IMR-90 (cell line): ENCODE measurements at regions not wholly inside any gene's neighbourhood (a gene's known extent, or its start where the extent isn't known, plus 50 kb on each side); places are given as distances from the start of the nearest gene placed in this dataset.

Experiments
- ATAC-seq: fragments of 200-7000 bp; cut with Tn5 transposase; 2 replicates; pipeline ENCODE4 v1.9.1; 2020; ENCODE audit warnings: low read depth, mild to moderate bottlenecking, moderate library complexity
- BruUV-seq: library from RNA; stranded (reverse); fragments of 400-500 nt; replicated peaks from 2 replicates; lab custom pipeline; 2021; lab: Mats Ljungman, UMichigan
- CTCF ChIA-PET: fragments of 300-600 bp; formaldehyde crosslinking; extraction: SDS; loops from one replicate; lab custom pipeline; 2021; ENCODE audit warnings: antibody characterized with exemption; lab: Yijun Ruan, JAX
- POLR2A ChIA-PET: fragments of 300-600 bp; sonication (Branson Sonifier 250); formaldehyde crosslinking; loops from one replicate; lab custom pipeline; 2022; ENCODE audit warnings: antibody characterized with exemption; ENCODE audit not compliant: unreplicated experiment; lab: Charles Lee
- DNase-seq: peaks from one replicate; pipeline ENCODE4 v3.0.0; 2013
- H2AFZ ChIP-seq: replicated peaks from 2 replicates; pipeline ENCODE3; 2013; ENCODE audit warnings: low read length, mild to moderate bottlenecking; ENCODE audit not compliant: poor library complexity
- H2AK5ac ChIP-seq: 2 replicates; pipeline ENCODE4 v1.6.1; 2013; ENCODE audit warnings: low read depth, low read length, inconsistent platforms
- H2AK9ac ChIP-seq: replicated peaks from 2 replicates; pipeline ENCODE3; 2013; ENCODE audit warnings: mild to moderate bottlenecking, low read depth, low read length, moderate library complexity; ENCODE audit not compliant: poor library complexity
- H2BK120ac ChIP-seq: 2 replicates; pipeline ENCODE4 v1.6.1; 2013; ENCODE audit warnings: low read depth, low read length, inconsistent platforms
- H2BK15ac ChIP-seq: 3 replicates; pipeline ENCODE4 v1.6.1; 2013; ENCODE audit warnings: low read depth, low read length, inconsistent platforms
- H2BK20ac ChIP-seq: 2 replicates; pipeline ENCODE4 v1.6.1; 2013; ENCODE audit warnings: low read depth, mild to moderate bottlenecking, inconsistent platforms, low read length, moderate library complexity
- H2BK5ac ChIP-seq: 2 replicates; pipeline ENCODE4 v1.6.1; 2013; ENCODE audit warnings: mild to moderate bottlenecking, low read depth, low read length, inconsistent platforms; ENCODE audit not compliant: poor library complexity, severe bottlenecking
- H3K14ac ChIP-seq: replicated peaks from 2 replicates; pipeline ENCODE4 v1.6.1; 2013; ENCODE audit warnings: low read depth, low read length, inconsistent platforms
- H3K18ac ChIP-seq: 2 replicates; pipeline ENCODE4 v1.6.1; 2013; ENCODE audit warnings: low read depth, low read length, control low read depth
- H3K23ac ChIP-seq: 2 replicates; pipeline ENCODE4 v1.6.1; 2013; ENCODE audit warnings: low read depth, low read length, inconsistent platforms
- H3K27ac ChIP-seq: 2 replicates; pipeline ENCODE4 v1.5.1; 2013; ENCODE audit warnings: mild to moderate bottlenecking, control low read depth, low read length; ENCODE audit not compliant: insufficient read depth
- H3K27me3 ChIP-seq: 2 replicates; pipeline ENCODE4 v1.6.1; 2013; ENCODE audit warnings: low read length; ENCODE audit not compliant: control insufficient read depth, insufficient read depth
- H3K36me3 ChIP-seq: 2 replicates; pipeline ENCODE4 v1.6.1; 2013; ENCODE audit warnings: low read length, mixed read lengths; ENCODE audit not compliant: control insufficient read depth, insufficient read depth
- H3K4ac ChIP-seq: 2 replicates; pipeline ENCODE4 v1.6.1; 2013; ENCODE audit warnings: low read depth, low read length, inconsistent platforms
- H3K4me1 ChIP-seq: 2 replicates; pipeline ENCODE4 v1.6.1; 2013; ENCODE audit warnings: low read length, mixed read lengths; ENCODE audit not compliant: control insufficient read depth, insufficient read depth
- H3K4me2 ChIP-seq: 2 replicates; pipeline ENCODE4 v1.6.1; 2013; ENCODE audit warnings: low read depth, mild to moderate bottlenecking, control low read depth, low read length, moderate library complexity
- H3K4me3 ChIP-seq: 2 replicates; pipeline ENCODE4 v1.5.1; 2013; ENCODE audit warnings: low read depth, mild to moderate bottlenecking, control low read depth, low read length, moderate library complexity; ENCODE audit not compliant: insufficient read depth
- H3K56ac ChIP-seq: 2 replicates; pipeline ENCODE4 v1.6.1; 2013; ENCODE audit warnings: low read length, inconsistent platforms; ENCODE audit not compliant: insufficient read depth; ENCODE audit errors: extremely low read depth
- H3K79me1 ChIP-seq, 2 experiments: 2 replicates each; pipeline ENCODE4 v1.6.1; 2013; ENCODE audit warnings: low read length in 2 of 2, inconsistent platforms in 1 of 2, low read depth in 1 of 2
- H3K9ac ChIP-seq: 2 replicates; pipeline ENCODE4 v1.6.1; 2013; ENCODE audit warnings: low read depth, low read length, control low read depth
- H3K9me1 ChIP-seq: 2 replicates; pipeline ENCODE4 v1.6.1; 2013; ENCODE audit warnings: low read length, inconsistent platforms; ENCODE audit not compliant: insufficient read depth
- H3K9me3 ChIP-seq: 2 replicates; pipeline ENCODE4 v1.6.1; 2013; ENCODE audit warnings: low read length; ENCODE audit not compliant: control insufficient read depth, insufficient read depth
- H4K20me1 ChIP-seq: 2 replicates; pipeline ENCODE4 v1.6.1; 2013; ENCODE audit warnings: low read length, inconsistent platforms; ENCODE audit not compliant: insufficient read depth
- H4K5ac ChIP-seq: 2 replicates; pipeline ENCODE4 v1.6.1; 2013; ENCODE audit warnings: mild to moderate bottlenecking, low read depth, low read length, control low read depth
- H4K8ac ChIP-seq, 2 experiments: 2 replicates each; pipeline ENCODE4 v1.6.1; 2013; ENCODE audit warnings: low read depth in 2 of 2, low read length in 2 of 2, control low read depth in 1 of 2, inconsistent platforms in 1 of 2
- H4K91ac ChIP-seq: 2 replicates; pipeline ENCODE4 v1.6.1; 2013; ENCODE audit warnings: low read depth, low read length, inconsistent platforms; ENCODE audit not compliant: insufficient read depth
- CTCF ChIP-seq: conservative IDR thresholded peaks from 2 replicates; pipeline ENCODE4 v1.5.1; 2012; ENCODE audit warnings: mild to moderate bottlenecking, low read depth, low read length, improper control_type of control experiment
- ELK1 ChIP-seq: fragments of 150-350 bp; IDR thresholded peaks from 2 replicates; pipeline ENCODE4 v1.6.1; 2016; ENCODE audit warnings: low read depth, mild to moderate bottlenecking, low read length, moderate library complexity, borderline replicate concordance
- MAFK ChIP-seq: IDR thresholded peaks from 2 replicates; pipeline ENCODE4 v1.6.1; 2012; ENCODE audit warnings: low read depth, low read length, improper control_type of control experiment
- MXI1 ChIP-seq: IDR thresholded peaks from 2 replicates; pipeline ENCODE4 v1.6.1; 2012; ENCODE audit warnings: low read depth, mild to moderate bottlenecking, low read length, moderate library complexity, borderline replicate concordance
- NFE2L2 ChIP-seq: fragments of 150-350 bp; IDR thresholded peaks from 2 replicates; pipeline ENCODE4 v1.6.1; 2016; ENCODE audit warnings: low read depth, mild to moderate bottlenecking, low read length
- POLR2A ChIP-seq: IDR thresholded peaks from 2 replicates; pipeline ENCODE4 v1.6.1; 2012; ENCODE audit warnings: mild to moderate bottlenecking, low read depth, low read length
- RAD21 ChIP-seq: IDR thresholded peaks from 2 replicates; pipeline ENCODE4 v1.6.1; 2012; ENCODE audit warnings: low read length, improper control_type of control experiment
- RCOR1 ChIP-seq: IDR thresholded peaks from 2 replicates; pipeline ENCODE4 v1.6.1; 2012; ENCODE audit warnings: mild to moderate bottlenecking, low read length, improper control_type of control experiment; ENCODE audit not compliant: insufficient replicate concordance
- SMC3 ChIP-seq: fragments of 150-350 bp; IDR thresholded peaks from 2 replicates; pipeline ENCODE4 v1.6.1; 2016; ENCODE audit warnings: low read depth, mild to moderate bottlenecking, antibody characterized with exemption, low read length, moderate library complexity
- WGBS, 2 experiments: methylation state at CpG; one replicate each; pipeline versions ENCODE4 v1.1.5 to v1.1.7; 2013; ENCODE audit warnings: missing lambda C conversion rate in 2 of 2; ENCODE audit not compliant: insufficient read length in 1 of 2; ENCODE audit errors: extremely low coverage in 2 of 2; 5-methylcytosine and 5-hydroxymethylcytosine counted together
- dilution Hi-C: fragments of 300-500 bp; cut with HindIII; formaldehyde crosslinking; loops from one replicate; pipeline ENCODE4 v1.14.3; 2018; ENCODE audit warnings: low sequenced_read_pairs; ENCODE audit not compliant: unreplicated experiment
- in situ Hi-C: fragments of 300-500 bp; cut with MboI; formaldehyde crosslinking; loops from 3 replicates; pipeline ENCODE4 v1.14.3; 2019; ENCODE audit warnings: low sequenced_read_pairs, inconsistent platforms, mixed read lengths
- intact Hi-C: fragments of 100-400 bp; cut with micrococcal nuclease; formaldehyde crosslinking; loops from 2 replicates; pipeline ENCODE4 v1.10.0; 2022

- no peak overlapping the region for H3K27ac ChIP-seq
- no peak overlapping the region for H3K23ac ChIP-seq
- H3K9me3 ChIP-seq = no peaks in the 10 kb centered on the region
- no peak overlapping the region for H3K18ac ChIP-seq
- H4K20me1 ChIP-seq = no peaks in the 10 kb centered on the region
- H3K27me3 ChIP-seq = peaks cover 42% of the 10 kb centered on the region
- H2AFZ ChIP-seq = no peak overlapping the region
- no peak for DNase-seq
- H2BK20ac ChIP-seq = no peak overlapping the region
- H4K5ac ChIP-seq = no peak overlapping the region
- H3K9me1 ChIP-seq = no peaks in the 10 kb centered on the region
- no peak overlapping the region for H3K4me3 ChIP-seq
- no peak overlapping the region for H3K4ac ChIP-seq
- H3K36me3 ChIP-seq = no peaks in the 10 kb centered on the region
- BruUV-seq = no TSS peak
- in situ Hi-C loops = no loop called here
- CTCF ChIA-PET = no interaction called here
- H4K8ac ChIP-seq = no peak overlapping the region
- intact Hi-C loops = no loop called here
- 63% methylated on average over 11 of the region's 24 CpGs; no CpG with 5 or more reads in 1 of the 2 experiments for WGBS, 2 experiments
- H2BK5ac ChIP-seq = no peak overlapping the region
- no peak for ATAC-seq
- H3K79me1 ChIP-seq = no peaks in the 10 kb centered on the region
- H2BK120ac ChIP-seq = no peak overlapping the region
- H2BK15ac ChIP-seq = no peak overlapping the region
- H4K91ac ChIP-seq = no peak overlapping the region
- no peak overlapping the region for H3K56ac ChIP-seq
- H3K14ac ChIP-seq = no peak overlapping the region
- no peak overlapping the region for H2AK9ac ChIP-seq
- H3K4me1 ChIP-seq = peaks cover 3% of the 10 kb centered on the region; the same call in 1 of the 2 replicates
- H3K4me2 ChIP-seq = no peak overlapping the region
- POLR2A ChIA-PET = no interaction called here
- TF ChIP-seq POLR2A (no peak), RAD21 (no peak), RCOR1 (no peak), MAFK (no peak), MXI1 (no peak), SMC3 (no peak), CTCF (no peak), NFE2L2 (no peak), ELK1 (no peak)
- no peak overlapping the region for H2AK5ac ChIP-seq
- no peak overlapping the region for H3K9ac ChIP-seq
- dilution Hi-C loops = no loop called here
Observed at GRCh38 chr22:27296091-27296675, 505.4 kb downstream of the MN1 start.
